ENCODE measurements at regions not wholly inside any gene's neighbourhood (a gene's known extent, or its start where the extent isn't known, plus 50 kb on each side); places are given as distances from the start of the nearest gene placed in this dataset.

DNA sequence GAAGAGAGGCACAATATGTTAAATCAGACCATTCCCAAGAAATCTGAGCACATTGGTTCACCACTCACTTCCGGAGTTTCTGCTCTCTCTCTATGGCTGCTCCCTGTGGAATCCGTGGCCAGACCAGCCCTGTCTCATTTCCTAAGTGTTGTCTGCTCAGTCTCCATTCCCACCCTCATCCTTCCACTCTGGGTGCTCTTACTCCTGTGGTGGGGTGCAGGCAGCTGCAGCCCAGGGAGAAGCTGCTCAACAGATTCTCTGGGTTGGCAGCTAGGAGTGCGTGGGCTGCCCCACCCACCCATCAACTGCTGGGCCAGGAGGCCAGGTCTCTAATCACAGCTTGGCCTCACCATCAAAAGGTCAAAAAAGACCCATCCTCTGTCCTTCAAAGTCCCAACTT is 98.3 kb downstream of the ARL4C start:
- TF ChIP-seq, protein P1, sequence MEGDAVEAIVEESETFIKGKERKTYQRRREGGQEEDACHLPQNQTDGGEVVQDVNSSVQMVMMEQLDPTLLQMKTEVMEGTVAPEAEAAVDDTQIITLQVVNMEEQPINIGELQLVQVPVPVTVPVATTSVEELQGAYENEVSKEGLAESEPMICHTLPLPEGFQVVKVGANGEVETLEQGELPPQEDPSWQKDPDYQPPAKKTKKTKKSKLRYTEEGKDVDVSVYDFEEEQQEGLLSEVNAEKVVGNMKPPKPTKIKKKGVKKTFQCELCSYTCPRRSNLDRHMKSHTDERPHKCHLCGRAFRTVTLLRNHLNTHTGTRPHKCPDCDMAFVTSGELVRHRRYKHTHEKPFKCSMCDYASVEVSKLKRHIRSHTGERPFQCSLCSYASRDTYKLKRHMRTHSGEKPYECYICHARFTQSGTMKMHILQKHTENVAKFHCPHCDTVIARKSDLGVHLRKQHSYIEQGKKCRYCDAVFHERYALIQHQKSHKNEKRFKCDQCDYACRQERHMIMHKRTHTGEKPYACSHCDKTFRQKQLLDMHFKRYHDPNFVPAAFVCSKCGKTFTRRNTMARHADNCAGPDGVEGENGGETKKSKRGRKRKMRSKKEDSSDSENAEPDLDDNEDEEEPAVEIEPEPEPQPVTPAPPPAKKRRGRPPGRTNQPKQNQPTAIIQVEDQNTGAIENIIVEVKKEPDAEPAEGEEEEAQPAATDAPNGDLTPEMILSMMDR (IDR thresholded peaks at IDR 0.05), result no peak
- no peak for TF ChIP-seq POLR2A (IDR thresholded peaks at IDR 0.05)

Data from lower leg skin (tissue), 3 donors.